GM18861 (cell line): ENCODE measurements at regions not wholly inside any gene's neighbourhood (a gene's known extent, or its start where the extent isn't known, plus 50 kb on each side); places are given as distances from the start of the nearest gene placed in this dataset.

ENCODE experiments used
- ATAC-seq: cut with Tn5 transposase; IDR thresholded peaks from one replicate; pipeline ENCODE4 v1.9.1; 2021; ENCODE audit not compliant: unreplicated experiment

DNA sequence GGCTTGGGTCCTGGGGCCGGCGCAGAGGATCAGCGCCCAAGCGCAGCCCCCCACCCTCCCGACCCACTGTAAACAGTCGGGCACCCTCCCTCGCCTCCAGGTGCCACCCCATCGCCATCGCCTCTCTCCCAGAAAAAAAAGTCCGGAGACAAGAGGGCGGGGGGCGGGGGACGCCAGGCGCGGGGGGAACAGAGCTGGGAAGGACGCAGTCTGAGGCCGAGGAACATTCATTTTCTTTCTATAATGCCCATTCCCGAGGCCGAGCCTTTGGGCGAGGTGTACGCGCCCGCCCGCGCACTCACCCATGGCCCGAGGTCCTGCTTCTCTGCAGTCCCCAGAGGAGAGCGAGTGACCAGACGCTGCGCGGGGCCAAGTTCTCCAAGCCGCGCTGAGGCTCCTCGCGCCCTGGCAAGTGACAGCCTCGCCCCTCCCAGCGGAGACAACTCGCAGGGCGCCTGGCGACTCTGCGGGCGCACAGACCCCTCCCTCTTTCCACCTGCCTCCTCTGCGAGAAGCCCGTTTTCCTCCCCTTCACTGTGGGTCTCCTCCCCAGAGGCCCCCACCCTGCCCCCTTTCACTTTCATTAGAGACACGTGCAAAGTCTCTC lies 63.5 kb upstream of the WDR17 start:
- peak; percentile 75 for ATAC-seq

DNA sequence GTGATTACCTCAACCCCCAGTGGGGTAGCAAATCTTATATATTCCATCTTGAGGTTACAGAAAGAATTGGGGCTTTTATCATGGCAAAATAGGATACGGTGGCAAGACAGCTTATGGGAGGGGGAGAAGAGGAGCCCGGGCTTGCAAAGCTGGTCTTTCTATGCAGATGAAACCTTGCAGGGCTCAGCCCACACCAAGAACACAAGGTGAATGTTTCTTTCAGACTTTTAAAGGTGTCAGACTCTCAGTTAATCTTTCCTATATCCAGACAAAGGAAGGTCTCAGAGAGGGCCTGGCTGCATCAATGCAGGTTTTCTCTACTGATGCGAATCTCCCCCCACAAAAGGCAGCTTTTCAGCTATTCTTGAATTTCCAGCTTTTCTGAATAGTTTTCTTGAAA lies 59.9 kb upstream of the WDR17 start:
- ATAC-seq: no peak

DNA sequence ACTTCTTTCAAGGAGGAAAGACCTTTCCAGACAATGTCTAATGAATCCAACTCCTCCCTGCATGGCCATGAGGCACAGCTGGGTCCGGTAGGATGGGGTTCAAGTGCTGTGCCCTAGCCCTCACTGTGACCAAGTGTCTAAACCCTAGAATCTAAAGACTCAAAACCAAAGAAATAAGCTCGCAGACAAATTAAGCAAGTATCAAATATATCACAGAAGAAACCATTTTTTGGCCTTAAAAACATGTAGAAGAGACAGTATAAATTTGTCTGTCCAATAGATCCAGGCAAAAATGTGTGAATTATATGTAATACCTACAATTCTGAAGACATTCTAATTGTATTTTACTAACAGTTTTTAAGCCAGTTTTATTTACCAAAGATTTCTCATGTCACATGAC lies 56.4 kb upstream of the WDR17 start:
- no peak for ATAC-seq

DNA sequence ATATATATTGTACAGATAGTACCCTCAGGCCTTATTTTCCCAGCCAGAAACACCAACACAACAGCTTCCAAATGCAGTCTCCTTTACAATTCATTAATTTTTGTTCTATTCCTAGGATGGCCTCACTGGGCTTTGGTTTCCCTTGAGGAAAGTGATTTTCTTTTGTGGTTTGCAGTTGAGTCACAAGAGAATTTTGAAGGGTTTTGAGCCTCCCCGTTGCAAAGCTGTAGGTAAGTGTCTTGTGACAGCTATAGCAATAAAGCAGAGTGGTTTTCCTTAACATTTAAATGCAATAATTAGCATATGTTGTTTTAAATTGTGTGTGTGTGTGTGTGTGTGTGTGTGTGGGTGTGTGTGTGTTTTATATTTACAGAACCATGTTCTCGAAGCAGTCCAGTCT lies 54.1 kb upstream of the WDR17 start:
- ATAC-seq: peak; percentile 21

DNA sequence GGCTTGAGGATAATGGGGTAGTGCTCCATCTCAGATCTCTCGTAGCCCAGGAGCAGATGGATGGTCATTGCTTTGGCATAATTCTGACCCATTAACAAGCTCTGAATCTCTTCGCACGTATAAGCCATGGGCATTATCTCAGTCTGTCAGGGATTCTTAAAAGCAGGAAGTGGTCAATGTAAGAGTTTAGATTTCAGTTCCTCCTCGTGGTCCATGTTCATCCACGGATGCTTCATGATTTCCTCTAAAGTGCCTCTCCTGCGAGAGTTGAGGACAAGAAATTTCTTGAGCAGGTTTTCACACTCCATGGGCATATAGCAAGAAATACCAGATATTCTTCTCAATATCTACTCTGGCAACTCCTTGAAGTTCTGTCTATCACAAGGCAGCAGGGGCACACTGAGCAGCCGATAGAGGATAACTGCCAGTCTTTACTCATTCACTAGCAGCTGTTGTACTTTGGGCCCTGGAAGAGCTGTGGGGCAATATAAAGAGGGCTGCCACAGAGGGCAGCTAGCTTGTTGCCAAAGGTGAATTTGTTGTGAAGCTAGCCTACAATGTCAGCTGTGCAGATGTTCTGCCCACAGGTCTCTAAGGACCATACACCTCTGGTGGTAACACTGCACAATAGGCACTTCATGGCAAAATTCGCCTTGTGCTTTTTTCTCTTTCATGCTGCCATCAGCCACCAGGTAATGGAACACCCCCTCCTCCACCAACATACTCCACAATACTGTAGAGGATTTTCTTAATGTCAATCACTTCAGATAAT lies 52.0 kb upstream of the WDR17 start:
- peak; percentile 94 for ATAC-seq

DNA sequence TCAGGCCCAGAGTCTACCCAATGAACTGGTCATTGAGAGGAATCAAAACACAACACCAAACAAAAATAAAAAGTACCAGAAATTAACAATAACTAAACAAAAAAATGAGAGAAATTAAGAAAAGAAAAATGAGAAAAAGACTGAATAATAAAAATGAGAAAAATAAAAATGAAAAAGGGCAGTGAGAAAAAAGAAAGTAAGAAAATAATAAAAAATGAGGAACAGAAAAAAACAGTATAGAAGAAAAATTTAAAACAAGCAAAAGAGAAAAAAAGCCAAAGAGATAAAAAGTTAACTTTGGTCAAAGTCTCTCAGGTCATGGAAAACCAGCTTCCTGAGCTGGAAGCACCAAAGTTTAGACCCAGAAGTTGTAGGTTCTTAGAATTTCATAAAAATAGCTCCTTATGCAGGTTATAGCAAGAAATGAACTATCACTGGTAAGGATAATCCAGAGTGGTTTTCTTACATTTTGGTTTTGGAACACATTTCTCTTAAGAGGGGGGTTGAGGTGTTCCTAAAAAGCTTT lies 51.0 kb upstream of the WDR17 start:
- ATAC-seq: no peak
